ENCODE measurements at regions not wholly inside any gene's neighbourhood (a gene's known extent, or its start where the extent isn't known, plus 50 kb on each side); places are given as distances from the start of the nearest gene placed in this dataset.
"Not testable (repeated sequence)": the region's sequence is repeated elsewhere in the genome, so short reads cannot be mapped to it uniquely, and the experiment has no call there.

- not testable (repeated sequence) for TF ChIP-seq CTCF (conservative IDR thresholded peaks at IDR 0.05; ENCODE audit: low read length); EZH2phosphoT487 (IDR thresholded peaks at IDR 0.05; ENCODE audit: borderline replicate concordance)
Measured at GRCh38 chr12:9422689-9423088, 185.0 kb downstream of the KLRB1 start.

All from Loucy (cell line).